ENCODE measurements at regions not wholly inside any gene's neighbourhood (a gene's known extent, or its start where the extent isn't known, plus 50 kb on each side); places are given as distances from the start of the nearest gene placed in this dataset.

DNA sequence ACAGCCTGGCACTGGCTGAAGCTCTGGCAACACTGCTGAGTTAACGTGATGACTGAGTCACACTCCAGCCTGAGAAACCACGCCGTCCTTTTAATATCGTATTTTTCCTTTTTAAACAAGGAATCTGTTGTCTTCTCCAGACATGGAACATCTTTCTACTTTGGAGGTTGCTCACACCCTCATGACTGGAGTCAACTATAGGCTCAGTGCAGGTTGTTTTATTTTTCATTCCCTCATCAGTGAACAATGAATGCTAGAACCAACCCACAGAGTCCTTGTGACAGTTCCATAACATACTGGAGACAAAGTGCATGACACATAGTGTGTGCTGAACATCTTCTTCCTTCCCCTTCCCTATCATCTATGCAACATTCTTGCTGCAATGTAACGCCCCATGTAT is 76.8 kb upstream of the CPEB2 start:
- Histone ChIP-seq H3K9me3 (no peaks in the 10 kb centered on the region), H3K27ac (no peak overlapping the region), H3K4me3 (no peak overlapping the region), H3K27me3 (no peaks in the 10 kb centered on the region), H3K4me1 (peaks cover 0 to 10% (median 0%) of the 10 kb centered on the region in 4 donors), H3K36me3 (no peaks in the 10 kb centered on the region)
- no peak for DNase-seq (ENCODE audit: low spot score in 2 of 2)
- TF ChIP-seq POLR2A (IDR thresholded peaks at IDR 0.05) (no peak), EP300 (IDR thresholded peaks at IDR 0.05) (no peak)
- TF ChIP-seq, protein P1, sequence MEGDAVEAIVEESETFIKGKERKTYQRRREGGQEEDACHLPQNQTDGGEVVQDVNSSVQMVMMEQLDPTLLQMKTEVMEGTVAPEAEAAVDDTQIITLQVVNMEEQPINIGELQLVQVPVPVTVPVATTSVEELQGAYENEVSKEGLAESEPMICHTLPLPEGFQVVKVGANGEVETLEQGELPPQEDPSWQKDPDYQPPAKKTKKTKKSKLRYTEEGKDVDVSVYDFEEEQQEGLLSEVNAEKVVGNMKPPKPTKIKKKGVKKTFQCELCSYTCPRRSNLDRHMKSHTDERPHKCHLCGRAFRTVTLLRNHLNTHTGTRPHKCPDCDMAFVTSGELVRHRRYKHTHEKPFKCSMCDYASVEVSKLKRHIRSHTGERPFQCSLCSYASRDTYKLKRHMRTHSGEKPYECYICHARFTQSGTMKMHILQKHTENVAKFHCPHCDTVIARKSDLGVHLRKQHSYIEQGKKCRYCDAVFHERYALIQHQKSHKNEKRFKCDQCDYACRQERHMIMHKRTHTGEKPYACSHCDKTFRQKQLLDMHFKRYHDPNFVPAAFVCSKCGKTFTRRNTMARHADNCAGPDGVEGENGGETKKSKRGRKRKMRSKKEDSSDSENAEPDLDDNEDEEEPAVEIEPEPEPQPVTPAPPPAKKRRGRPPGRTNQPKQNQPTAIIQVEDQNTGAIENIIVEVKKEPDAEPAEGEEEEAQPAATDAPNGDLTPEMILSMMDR (IDR thresholded peaks at IDR 0.05): no peak
- 84 to 91% methylated on average over 5 of the region's 5 CpGs for WGBS, 2 donors

DNA sequence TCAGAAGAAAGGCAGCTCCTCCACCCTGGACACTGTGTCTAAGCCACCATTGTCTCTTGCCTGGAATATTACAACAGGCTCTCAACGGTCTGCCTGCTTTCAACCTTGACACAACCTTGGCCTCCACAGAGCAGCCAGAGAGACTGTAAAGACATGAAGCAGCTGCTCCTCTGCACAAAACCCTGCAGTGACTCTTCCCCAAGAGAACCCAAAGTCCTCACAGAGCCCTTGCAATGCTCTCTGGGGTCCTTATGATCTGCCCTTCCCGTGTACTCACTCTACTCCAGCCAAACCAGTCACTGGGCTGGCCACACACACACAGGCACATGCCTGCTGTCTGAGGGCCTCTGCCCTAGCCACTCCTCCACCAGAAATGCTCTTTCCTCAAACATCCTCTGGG is 75.9 kb upstream of the CPEB2 start:
- Histone ChIP-seq H3K27me3 (no peaks in the 10 kb centered on the region), H3K9me3 (no peaks in the 10 kb centered on the region), H3K4me1 (peaks cover 0 to 10% (median 0%) of the 10 kb centered on the region in 4 donors), H3K27ac (no peak overlapping the region), H3K4me3 (no peak overlapping the region), H3K36me3 (no peaks in the 10 kb centered on the region)
- TF ChIP-seq EP300 (IDR thresholded peaks at IDR 0.05): no peak
- TF ChIP-seq, protein P1 (IDR thresholded peaks at IDR 0.05): no peak
- TF ChIP-seq POLR2A (IDR thresholded peaks at IDR 0.05): no peak
- no peak for DNase-seq (ENCODE audit: low spot score in 2 of 2)
- 53 to 56% methylated on average over 2 of the region's 2 CpGs for WGBS, 2 donors

DNA sequence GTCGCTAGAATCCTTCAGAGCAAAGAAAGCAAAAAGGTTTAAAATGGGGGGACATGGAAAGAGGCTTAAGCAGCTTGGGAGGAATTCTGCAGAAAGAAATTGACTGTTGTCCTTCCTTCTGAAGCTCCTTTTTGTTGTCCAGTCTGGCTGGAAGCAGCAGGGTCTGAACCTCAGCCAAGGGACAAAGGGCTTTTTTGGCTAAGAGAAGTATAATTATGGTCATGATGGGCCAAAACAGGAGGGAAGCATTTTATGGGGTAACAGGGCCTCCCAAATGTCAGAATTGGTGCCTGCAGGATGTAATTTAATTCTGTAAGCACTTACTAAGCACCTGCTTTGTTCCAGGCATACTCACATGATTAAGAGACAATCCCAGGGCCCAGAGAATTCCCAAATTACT is 74.2 kb upstream of the CPEB2 start:
- Histone ChIP-seq H3K36me3 (no peaks in the 10 kb centered on the region), H3K27me3 (no peaks in the 10 kb centered on the region), H3K9me3 (no peaks in the 10 kb centered on the region), H3K4me3 (no peak overlapping the region), H3K4me1 (peaks cover 0 to 10% (median 0%) of the 10 kb centered on the region in 4 donors), H3K27ac (no peak overlapping the region)
- TF ChIP-seq EP300 (IDR thresholded peaks at IDR 0.05): no peak
- TF ChIP-seq, protein P1 (IDR thresholded peaks at IDR 0.05): no peak
- TF ChIP-seq POLR2A (IDR thresholded peaks at IDR 0.05): no peak
- DNase-seq (ENCODE audit: low spot score in 2 of 2): no peak
- 33 to 50% methylated on average over 1 of the region's 1 CpG for WGBS, 2 donors

DNA sequence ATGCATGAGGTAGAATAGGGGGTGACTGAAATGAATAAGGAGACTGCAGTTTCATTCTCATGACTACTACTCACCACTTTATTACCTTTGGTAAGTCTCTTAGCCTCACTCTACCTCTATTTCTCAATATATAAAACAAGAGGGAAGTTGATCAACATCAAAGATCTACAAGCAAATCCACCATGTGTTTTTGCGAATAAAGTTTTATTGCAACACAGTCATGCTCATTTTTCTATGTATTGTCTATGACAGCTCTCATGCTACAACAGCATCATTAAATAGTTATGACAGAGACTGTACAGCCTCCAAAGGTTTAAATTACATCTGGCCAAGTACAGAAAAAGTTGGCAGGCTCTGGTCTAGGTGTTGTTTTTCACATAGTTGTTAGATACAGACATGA is 72.6 kb upstream of the CPEB2 start:
- 95 to 100% methylated on average over 1 of the region's 1 CpG for WGBS, 2 donors

DNA sequence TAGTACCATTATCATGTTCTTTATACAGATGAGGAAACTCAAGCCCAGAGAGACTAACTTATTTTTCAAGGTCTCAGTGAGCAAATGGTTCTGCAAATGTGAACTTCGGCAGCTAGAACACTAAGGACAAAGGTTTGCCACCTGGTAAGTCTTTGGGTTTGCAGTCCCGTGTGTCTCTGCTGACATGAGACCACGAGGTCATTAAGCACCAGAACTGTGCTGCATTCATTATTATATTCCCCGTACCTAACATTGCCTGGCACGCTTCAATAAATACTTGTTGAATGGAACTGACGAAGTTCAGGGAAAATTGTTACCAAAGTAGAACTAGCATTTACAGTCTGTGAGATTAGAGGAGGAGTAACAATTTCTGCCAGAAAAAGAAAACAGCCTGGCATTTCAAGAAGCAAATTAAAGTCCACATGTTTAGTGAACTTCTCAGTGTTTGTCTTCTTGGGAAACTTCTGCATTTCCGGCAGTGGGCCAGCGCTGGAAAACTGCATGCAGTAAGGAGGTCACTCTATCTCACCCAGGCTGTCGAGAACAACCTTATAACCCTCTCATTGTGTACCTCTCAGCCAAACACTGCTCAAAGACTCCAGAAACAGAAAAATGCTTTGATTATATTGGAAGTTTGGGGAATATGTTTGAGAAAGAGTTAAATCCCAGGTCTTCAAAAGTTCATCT is 67.4 kb upstream of the CPEB2 start:
- no peak overlapping the region for H3K4me3 ChIP-seq
- H3K27ac ChIP-seq: no peak overlapping the region
- no peaks in the 10 kb centered on the region for H3K4me1 ChIP-seq
- WGBS, 2 donors: 57 to 58% methylated on average over 9 of the region's 9 CpGs
- H3K27me3 ChIP-seq: no peaks in the 10 kb centered on the region
- TF ChIP-seq EP300 (IDR thresholded peaks at IDR 0.05) (no peak), POLR2A (IDR thresholded peaks at IDR 0.05) (no peak)
- TF ChIP-seq, protein P1 (IDR thresholded peaks at IDR 0.05): no peak
- DNase-seq (ENCODE audit: low spot score in 2 of 2): no peak
- no peaks in the 10 kb centered on the region for H3K9me3 ChIP-seq
- H3K36me3 ChIP-seq: no peaks in the 10 kb centered on the region

More for the DNA sequence above, 72.6 kb upstream of the CPEB2 start:
- Histone ChIP-seq H3K4me3 (no peak overlapping the region), H3K27ac (no peak overlapping the region), H3K9me3 (no peaks in the 10 kb centered on the region), H3K27me3 (no peaks in the 10 kb centered on the region), H3K4me1 (peaks cover 0 to 10% (median 0%) of the 10 kb centered on the region in 4 donors), H3K36me3 (no peaks in the 10 kb centered on the region)
- no peak for DNase-seq (ENCODE audit: low spot score in 2 of 2)
- TF ChIP-seq POLR2A (IDR thresholded peaks at IDR 0.05) (no peak), EP300 (IDR thresholded peaks at IDR 0.05) (no peak)
- TF ChIP-seq, protein P1 (IDR thresholded peaks at IDR 0.05): no peak

Measured in tibial nerve (tissue), 4 donors.